22Rv1 (cell line): ENCODE measurements at regions not wholly inside any gene's neighbourhood (a gene's known extent, or its start where the extent isn't known, plus 50 kb on each side); places are given as distances from the start of the nearest gene placed in this dataset.

Experiments used
- H3K27ac ChIP-seq: fragments of 450-650 bp; 2 replicates; pipeline ENCODE4 v1.5.1; 2017
- ZFX ChIP-seq: fragments of 450-650 bp; IDR thresholded peaks from 2 replicates; pipeline ENCODE4 v1.6.1; 2017; ENCODE audit warnings: antibody characterized with exemption, borderline replicate concordance
- TF ChIP-seq, protein P1 (sequence below): fragments of 450-650 bp; IDR thresholded peaks from 2 replicates; pipeline ENCODE4 v1.5.1; 2017; ENCODE audit warnings: mild to moderate bottlenecking

DNA sequence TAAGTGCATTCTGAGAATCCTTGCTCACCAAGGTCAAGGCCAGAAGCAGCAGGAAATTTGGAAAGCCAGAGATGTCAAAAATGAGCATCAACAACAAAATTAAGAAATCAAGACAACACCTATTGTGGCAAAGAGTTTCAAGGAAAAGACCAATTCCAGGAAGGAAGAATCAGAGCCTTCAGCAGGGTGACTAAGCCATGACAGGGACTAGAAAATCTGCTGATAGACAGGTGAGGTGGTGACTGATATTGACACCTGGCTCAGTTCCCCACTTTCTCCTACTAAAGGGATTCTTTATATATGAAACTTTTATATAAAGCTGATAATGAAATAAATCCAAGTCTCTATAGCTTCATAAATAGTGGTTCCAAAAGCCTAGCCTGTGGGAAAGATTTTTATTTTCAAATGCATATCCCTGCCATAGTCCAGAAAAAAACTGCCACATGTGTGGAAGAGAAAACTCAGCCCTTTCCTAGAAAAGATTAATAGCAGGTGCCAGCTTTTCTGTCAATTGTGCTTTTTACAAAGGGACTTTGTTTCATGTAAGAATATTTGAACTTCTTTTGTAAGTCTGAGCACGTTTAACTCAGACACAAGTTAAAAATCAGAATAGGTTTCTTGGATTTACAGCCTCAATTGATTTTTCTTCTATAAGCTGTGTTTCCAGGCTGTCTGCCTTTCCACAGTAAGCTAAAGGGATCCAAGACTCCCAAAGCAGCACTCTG lies 81.1 kb upstream of the GRAMD2B start:
- no peak overlapping the region for H3K27ac ChIP-seq
- TF ChIP-seq ZFX: no peak
- TF ChIP-seq, protein P1, sequence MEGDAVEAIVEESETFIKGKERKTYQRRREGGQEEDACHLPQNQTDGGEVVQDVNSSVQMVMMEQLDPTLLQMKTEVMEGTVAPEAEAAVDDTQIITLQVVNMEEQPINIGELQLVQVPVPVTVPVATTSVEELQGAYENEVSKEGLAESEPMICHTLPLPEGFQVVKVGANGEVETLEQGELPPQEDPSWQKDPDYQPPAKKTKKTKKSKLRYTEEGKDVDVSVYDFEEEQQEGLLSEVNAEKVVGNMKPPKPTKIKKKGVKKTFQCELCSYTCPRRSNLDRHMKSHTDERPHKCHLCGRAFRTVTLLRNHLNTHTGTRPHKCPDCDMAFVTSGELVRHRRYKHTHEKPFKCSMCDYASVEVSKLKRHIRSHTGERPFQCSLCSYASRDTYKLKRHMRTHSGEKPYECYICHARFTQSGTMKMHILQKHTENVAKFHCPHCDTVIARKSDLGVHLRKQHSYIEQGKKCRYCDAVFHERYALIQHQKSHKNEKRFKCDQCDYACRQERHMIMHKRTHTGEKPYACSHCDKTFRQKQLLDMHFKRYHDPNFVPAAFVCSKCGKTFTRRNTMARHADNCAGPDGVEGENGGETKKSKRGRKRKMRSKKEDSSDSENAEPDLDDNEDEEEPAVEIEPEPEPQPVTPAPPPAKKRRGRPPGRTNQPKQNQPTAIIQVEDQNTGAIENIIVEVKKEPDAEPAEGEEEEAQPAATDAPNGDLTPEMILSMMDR: no peak

DNA sequence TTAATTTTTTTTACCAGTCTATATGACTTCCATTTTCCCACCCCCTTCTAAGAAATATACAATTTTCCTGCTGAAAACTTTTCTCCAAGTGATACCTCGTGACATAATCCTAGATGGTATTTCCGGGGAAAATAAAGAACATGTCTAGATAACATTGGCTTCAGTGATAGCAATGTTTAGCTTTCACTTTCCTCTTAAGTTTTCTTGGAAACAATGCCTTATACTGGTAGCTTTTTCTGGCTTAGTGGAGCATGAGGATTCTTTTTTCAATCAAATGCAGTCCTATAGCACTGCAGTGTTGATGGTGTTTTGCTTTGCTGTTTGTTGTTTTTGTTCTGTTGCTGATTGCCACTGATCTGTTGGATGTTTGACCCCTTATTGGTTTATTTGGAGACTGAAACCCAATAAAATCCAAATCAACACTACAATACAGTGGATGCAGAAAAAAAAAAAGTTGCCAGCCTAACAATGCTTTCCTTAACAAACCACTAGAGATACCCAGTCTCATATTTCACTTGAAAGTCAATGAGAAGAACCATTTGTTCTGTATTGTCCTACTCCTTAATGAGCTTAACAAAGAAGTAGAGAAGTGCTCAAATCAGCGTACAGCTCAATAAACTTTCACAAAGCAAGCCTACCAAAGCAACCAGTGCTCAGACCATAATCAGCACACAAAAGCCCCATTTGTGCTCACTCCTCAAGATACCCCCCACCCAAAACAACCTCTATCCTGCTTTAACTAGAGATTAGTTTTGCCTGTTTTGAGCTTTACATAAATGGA lies 74.2 kb upstream of the GRAMD2B start:
- no peak overlapping the region for H3K27ac ChIP-seq

DNA sequence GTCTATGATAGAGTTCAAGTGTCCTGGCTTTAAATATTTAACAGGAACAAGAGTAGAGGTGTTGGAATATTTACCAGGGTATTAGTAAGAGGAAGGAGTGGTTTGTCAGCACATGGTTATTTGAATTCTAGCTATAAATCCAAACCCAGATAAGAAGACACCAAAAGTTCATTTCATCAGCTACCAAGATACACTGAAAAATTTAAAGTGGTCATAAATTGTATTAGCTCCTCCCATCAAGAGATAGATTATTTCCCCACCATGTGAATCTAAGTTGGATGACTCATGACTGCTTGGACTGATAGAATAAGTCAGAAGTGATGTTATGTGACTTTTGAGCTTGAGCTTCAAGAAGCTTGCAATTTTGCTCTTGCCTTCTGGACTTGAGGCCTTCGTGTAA lies 72.1 kb upstream of the GRAMD2B start:
- H3K27ac ChIP-seq: no peak overlapping the region
- TF ChIP-seq, protein P1: no peak
- TF ChIP-seq ZFX: no peak

More for the DNA sequence above, 74.2 kb upstream of the GRAMD2B start:
- no peak for TF ChIP-seq ZFX
- TF ChIP-seq, protein P1: no peak

DNA sequence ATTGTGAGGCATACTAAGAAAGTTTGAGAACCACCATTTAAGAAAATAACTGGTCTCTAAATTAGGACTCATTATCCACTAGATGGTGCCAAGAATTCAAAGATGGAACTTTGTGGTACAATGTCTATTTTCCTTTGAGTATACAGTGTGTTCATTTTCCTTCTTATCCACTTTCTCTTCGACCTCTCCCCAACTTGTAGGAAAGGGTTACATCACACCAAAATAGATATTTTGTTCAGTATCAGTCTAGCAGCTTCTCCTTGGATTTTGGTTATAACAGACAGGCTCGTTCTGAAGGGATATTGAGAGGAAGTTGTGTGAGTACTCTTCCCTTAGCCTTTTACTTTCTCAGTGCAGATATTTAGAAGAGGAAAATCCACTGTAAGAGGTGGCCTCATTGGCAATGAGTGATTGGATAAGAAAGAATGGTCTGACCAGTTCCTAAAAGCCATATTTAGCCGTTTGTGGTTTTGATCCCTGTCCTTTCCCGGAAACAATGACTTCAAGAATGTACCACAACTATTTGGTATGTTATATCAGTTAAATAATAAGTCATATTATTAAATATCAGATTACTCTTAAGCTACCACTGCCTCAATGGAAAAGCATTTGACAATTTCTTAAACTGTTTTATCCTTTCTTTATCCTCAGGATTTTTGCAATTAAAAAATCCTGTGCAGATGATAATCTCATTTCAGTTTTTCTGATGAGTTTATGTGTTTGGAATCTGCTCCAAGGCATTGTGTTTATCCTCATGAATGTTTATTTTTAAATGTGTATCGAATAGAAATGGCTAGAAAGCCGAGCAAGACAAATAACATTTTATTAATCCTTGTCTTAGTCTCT lies 69.0 kb upstream of the GRAMD2B start:
- no peak overlapping the region for H3K27ac ChIP-seq

DNA sequence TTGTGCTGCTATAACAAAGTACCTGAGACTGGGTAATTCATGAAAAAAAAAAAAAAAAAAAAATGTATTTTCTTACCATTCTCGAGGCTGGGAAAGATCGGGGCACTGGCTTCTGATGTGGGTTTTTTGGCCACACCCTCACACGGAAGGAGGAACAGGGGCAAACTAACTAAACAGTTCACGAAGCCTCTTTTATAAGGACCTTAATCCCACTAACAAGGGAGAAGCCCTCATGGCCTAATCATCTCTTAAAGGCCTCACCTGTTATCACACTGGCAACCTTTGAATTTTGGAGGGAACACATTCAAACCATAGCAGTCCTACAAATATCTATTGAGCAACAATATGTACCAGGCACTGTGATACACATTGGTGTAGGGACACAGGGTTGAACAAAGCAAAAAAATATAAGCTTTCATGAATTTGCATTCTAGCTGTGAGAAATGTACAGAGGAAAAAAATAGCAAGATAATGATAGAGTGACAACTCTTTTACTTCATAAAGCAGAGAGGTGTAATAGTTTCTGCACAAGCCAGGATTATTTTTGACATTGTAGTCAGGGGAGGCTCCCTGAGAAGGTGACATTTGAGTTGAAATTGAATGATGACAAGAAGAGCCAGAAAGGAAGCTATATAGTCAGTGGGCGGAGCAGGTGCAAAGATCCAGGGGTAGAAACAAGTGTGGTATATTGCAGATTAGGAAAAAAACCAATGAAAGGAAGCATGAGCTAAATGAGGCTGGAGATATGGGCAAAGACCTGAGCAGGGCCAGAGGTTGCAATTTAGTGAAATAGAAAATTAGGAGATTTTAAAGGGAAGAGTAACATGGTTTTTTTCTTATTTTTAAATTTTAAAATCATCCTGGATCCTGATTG lies 68.1 kb upstream of the GRAMD2B start:
- TF ChIP-seq, protein P1: no peak
- TF ChIP-seq ZFX: no peak
- no peak overlapping the region for H3K27ac ChIP-seq

More for the DNA sequence above, 69.0 kb upstream of the GRAMD2B start:
- TF ChIP-seq, protein P1: peak; percentile 68
- no peak for TF ChIP-seq ZFX

DNA sequence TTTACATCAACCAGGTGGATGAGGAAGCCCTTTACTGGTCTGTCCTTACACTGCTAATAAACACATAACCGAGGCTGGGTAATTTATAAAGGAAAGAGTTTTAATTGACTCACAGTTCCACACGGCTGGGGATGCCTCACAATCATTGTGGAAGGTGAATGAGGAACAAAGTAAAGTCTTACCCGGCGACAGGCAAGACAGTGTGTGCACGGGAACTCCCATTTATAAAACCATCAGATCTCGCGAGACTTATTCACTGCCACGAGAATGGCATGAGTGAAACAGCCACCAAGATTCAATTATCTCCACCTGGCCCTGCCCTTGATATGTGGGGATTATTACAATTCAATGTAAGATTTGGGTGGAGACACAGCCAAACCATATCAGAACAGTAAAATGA lies 67.3 kb upstream of the GRAMD2B start:
- TF ChIP-seq ZFX: no peak
- TF ChIP-seq, protein P1: no peak
- H3K27ac ChIP-seq: no peak overlapping the region
